Duodenal mucosa (tissue), 2 donors: ENCODE measurements at regions not wholly inside any gene's neighbourhood (a gene's known extent, or its start where the extent isn't known, plus 50 kb on each side); places are given as distances from the start of the nearest gene placed in this dataset.

ENCODE experiments used
- H3K27ac ChIP-seq: one replicate; pipeline ENCODE4 v1.7.0; 2013; ENCODE audit warnings: low read depth, low read length
- H3K27me3 ChIP-seq, 2 donors: one replicate each; pipeline ENCODE4 v1.7.0; 2013; ENCODE audit warnings: low read length in 2 of 2, control low read depth in 1 of 2; ENCODE audit not compliant: insufficient read depth in 2 of 2, control insufficient read depth in 1 of 2
- H3K36me3 ChIP-seq, 2 donors: one replicate each; pipeline ENCODE4 v1.7.0; 2013; ENCODE audit warnings: low read length in 2 of 2, control low read depth in 1 of 2; ENCODE audit not compliant: insufficient read depth in 2 of 2, control insufficient read depth in 1 of 2
- H3K4me1 ChIP-seq, 2 donors: one replicate each; pipeline ENCODE4 v1.7.0; 2013; ENCODE audit warnings: low read length in 2 of 2, control low read depth in 1 of 2; ENCODE audit not compliant: insufficient read depth in 2 of 2, control insufficient read depth in 1 of 2
- H3K4me3 ChIP-seq, 2 donors: one replicate each; pipeline ENCODE4 v1.7.0; 2013; ENCODE audit warnings: low read length in 2 of 2, low read depth in 1 of 2
- H3K9ac ChIP-seq, 2 donors: one replicate each; pipeline ENCODE4 v1.7.0; 2013; ENCODE audit warnings: low read length in 2 of 2, low read depth in 1 of 2
- H3K9me3 ChIP-seq, 2 donors: one replicate each; pipeline ENCODE4 v1.7.0; 2013; ENCODE audit warnings: low read length in 2 of 2, control low read depth in 1 of 2; ENCODE audit not compliant: control insufficient read depth in 1 of 2

GRCh38 chr1:195820925-195821324 is 787.3 kb downstream of the KCNT2 start:
- Histone ChIP-seq H3K9me3 (peaks cover 0 to 6% of the 10 kb centered on the region in 2 donors), H3K27me3 (no peaks in the 10 kb centered on the region), H3K27ac (no peak overlapping the region), H3K4me3 (no peak overlapping the region), H3K36me3 (no peaks in the 10 kb centered on the region), H3K4me1 (no peaks in the 10 kb centered on the region), H3K9ac (no peak overlapping the region)

GRCh38 chr1:195806060-195806459 is 802.2 kb downstream of the KCNT2 start:
- Histone ChIP-seq H3K9me3 (no peaks in the 10 kb centered on the region), H3K27ac (no peak overlapping the region), H3K9ac (no peak overlapping the region), H3K4me1 (no peaks in the 10 kb centered on the region), H3K4me3 (no peak overlapping the region), H3K27me3 (no peaks in the 10 kb centered on the region), H3K36me3 (no peaks in the 10 kb centered on the region)

GRCh38 chr1:195804547-195804946 is 803.7 kb downstream of the KCNT2 start:
- no peaks in the 10 kb centered on the region for H3K4me1 ChIP-seq
- H3K9ac ChIP-seq, result no peak overlapping the region
- H3K36me3 ChIP-seq, result no peaks in the 10 kb centered on the region
- H3K27ac ChIP-seq, result no peak overlapping the region
- H3K9me3 ChIP-seq, result no peaks in the 10 kb centered on the region
- H3K4me3 ChIP-seq, result no peak overlapping the region
- no peaks in the 10 kb centered on the region for H3K27me3 ChIP-seq

- H3K36me3 ChIP-seq, result no peaks in the 10 kb centered on the region
- no peaks in the 10 kb centered on the region for H3K9me3 ChIP-seq
- no peaks in the 10 kb centered on the region for H3K4me1 ChIP-seq
- no peak overlapping the region for H3K9ac ChIP-seq
- no peaks in the 10 kb centered on the region for H3K27me3 ChIP-seq
- no peak overlapping the region for H3K27ac ChIP-seq
- H3K4me3 ChIP-seq, result no peak overlapping the region
Measured at GRCh38 chr1:195799016-195799415, 809.2 kb downstream of the KCNT2 start.

- H3K27me3 ChIP-seq, result no peaks in the 10 kb centered on the region
- peaks cover 3 to 12% of the 10 kb centered on the region in 2 donors for H3K9me3 ChIP-seq
- H3K27ac ChIP-seq, result no peak overlapping the region
- H3K4me1 ChIP-seq, result no peaks in the 10 kb centered on the region
- H3K9ac ChIP-seq, result no peak overlapping the region
- no peak overlapping the region for H3K4me3 ChIP-seq
- H3K36me3 ChIP-seq, result no peaks in the 10 kb centered on the region
Measured at GRCh38 chr1:195794225-195794624, 814.0 kb downstream of the KCNT2 start.

- Histone ChIP-seq H3K9me3 (peaks cover 3 to 12% of the 10 kb centered on the region in 2 donors), H3K4me1 (no peaks in the 10 kb centered on the region), H3K4me3 (no peak overlapping the region), H3K9ac (no peak overlapping the region), H3K36me3 (no peaks in the 10 kb centered on the region), H3K27me3 (no peaks in the 10 kb centered on the region), H3K27ac (no peak overlapping the region)
Measured at GRCh38 chr1:195791796-195792195, 816.4 kb downstream of the KCNT2 start.

GRCh38 chr1:195790514-195791168 is 817.6 kb downstream of the KCNT2 start:
- H3K9me3 ChIP-seq, result peaks cover 3 to 12% of the 10 kb centered on the region in 2 donors
- H3K27ac ChIP-seq, result no peak overlapping the region
- no peak overlapping the region for H3K9ac ChIP-seq
- H3K4me1 ChIP-seq, result no peaks in the 10 kb centered on the region
- H3K27me3 ChIP-seq, result no peaks in the 10 kb centered on the region
- no peaks in the 10 kb centered on the region for H3K36me3 ChIP-seq
- H3K4me3 ChIP-seq, result no peak overlapping the region

GRCh38 chr1:195789321-195789720 is 818.9 kb downstream of the KCNT2 start:
- Histone ChIP-seq H3K27ac (no peak overlapping the region), H3K9me3 (peaks cover 3 to 12% of the 10 kb centered on the region in 2 donors), H3K4me1 (no peaks in the 10 kb centered on the region), H3K36me3 (no peaks in the 10 kb centered on the region), H3K4me3 (no peak overlapping the region), H3K9ac (no peak overlapping the region), H3K27me3 (no peaks in the 10 kb centered on the region)

GRCh38 chr1:195788721-195789120 is 819.5 kb downstream of the KCNT2 start:
- Histone ChIP-seq H3K9ac (no peak overlapping the region), H3K27me3 (no peaks in the 10 kb centered on the region), H3K4me3 (no peak overlapping the region), H3K9me3 (peaks cover 3 to 12% of the 10 kb centered on the region in 2 donors), H3K36me3 (no peaks in the 10 kb centered on the region), H3K4me1 (no peaks in the 10 kb centered on the region), H3K27ac (no peak overlapping the region)

GRCh38 chr1:195785830-195786229 is 822.4 kb downstream of the KCNT2 start:
- Histone ChIP-seq H3K27ac (no peak overlapping the region), H3K36me3 (no peaks in the 10 kb centered on the region), H3K9me3 (peaks cover 0 to 3% of the 10 kb centered on the region in 2 donors), H3K9ac (no peak overlapping the region), H3K4me3 (no peak overlapping the region), H3K4me1 (no peaks in the 10 kb centered on the region), H3K27me3 (no peaks in the 10 kb centered on the region)
